WI38 (cell line): ENCODE measurements at regions not wholly inside any gene's neighbourhood (a gene's known extent, or its start where the extent isn't known, plus 50 kb on each side); places are given as distances from the start of the nearest gene placed in this dataset.
"Not testable (repeated sequence)": the region's sequence is repeated elsewhere in the genome, so short reads cannot be mapped to it uniquely, and the experiment has no call there.

Source experiments
- H3K4me3 ChIP-seq: 2 replicates; pipeline ENCODE4 v1.5.1; 2011; ENCODE audit warnings: low read depth, mild to moderate bottlenecking, control low read depth, low read length
- CTCF ChIP-seq: IDR thresholded peaks from 2 replicates; pipeline ENCODE4 v1.5.1; 2012; ENCODE audit warnings: low read depth, mild to moderate bottlenecking, control low read depth, low read length

GRCh38 chr6:141809901-141810300 is 322.8 kb upstream of the GJE1 start:
- H3K4me3 ChIP-seq: no peak overlapping the region
- TF ChIP-seq CTCF: no peak

- TF ChIP-seq CTCF: no peak
- no peak overlapping the region for H3K4me3 ChIP-seq
Observed at GRCh38 chr6:141808662-141809061, 324.1 kb upstream of the GJE1 start.

DNA sequence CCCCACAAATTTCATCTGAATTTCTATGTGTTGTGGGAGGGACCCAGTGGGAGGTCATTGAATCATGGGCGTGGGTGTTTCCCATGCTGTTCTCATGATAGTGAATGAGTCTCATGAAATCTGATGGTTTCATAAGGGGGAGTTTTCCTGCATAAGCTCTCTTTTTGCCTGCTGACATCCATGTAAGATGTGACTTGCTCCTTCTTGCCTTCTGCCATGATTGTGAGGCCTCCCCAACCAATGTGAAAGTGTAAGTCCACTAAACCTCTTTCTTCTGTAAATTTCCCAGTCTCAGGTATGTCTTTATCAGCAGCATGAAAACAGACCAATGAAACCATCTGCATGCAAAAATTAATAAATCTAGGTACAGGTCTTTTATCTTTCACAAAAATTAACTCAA is 331.8 kb upstream of the GJE1 start:
- not testable (repeated sequence) for H3K4me3 ChIP-seq

- TF ChIP-seq CTCF: no peak
- no peak overlapping the region for H3K4me3 ChIP-seq
Observed at GRCh38 chr6:141790921-141791320, 341.8 kb upstream of the GJE1 start.

DNA sequence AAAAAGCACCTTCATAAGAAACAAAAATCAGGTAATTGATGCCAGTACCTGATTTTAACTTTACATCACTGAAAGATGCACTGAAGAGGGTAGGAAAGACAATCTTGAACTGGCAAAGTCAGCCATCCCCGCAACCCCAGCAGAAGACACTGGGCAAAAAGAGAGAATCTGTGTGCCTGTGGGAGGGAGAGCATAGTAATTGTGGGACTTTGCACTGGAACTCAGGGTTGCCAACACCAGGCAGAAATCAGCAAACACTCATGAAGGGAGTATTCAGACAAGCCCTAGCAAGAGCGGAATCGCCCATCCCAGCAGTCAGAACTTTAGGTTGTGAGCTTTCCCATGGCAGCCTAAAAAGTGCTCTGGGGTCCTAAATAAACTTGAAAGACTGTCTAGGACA is 344.6 kb upstream of the GJE1 start:
- no peak overlapping the region for H3K4me3 ChIP-seq
- TF ChIP-seq CTCF: no peak

GRCh38 chr6:141783585-141783984 is 349.1 kb upstream of the GJE1 start:
- no peak overlapping the region for H3K4me3 ChIP-seq

DNA sequence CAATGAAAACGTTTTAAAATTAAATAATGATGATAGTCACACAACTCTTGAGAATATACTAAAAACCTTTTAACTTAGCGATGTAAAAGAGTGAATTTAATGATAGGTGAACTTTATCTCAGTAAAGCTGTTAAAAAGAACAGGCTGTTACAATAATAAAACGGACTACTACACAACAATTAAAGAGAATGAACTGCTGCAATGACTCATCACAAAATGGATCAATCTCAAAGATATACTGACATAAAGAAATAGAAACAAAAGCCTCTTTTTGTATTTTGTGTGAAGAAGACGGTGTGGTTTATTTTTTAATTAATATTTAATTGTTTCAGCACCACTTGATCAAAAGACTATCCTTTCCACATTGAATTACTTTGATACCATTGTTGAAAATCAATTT is 352.4 kb upstream of the GJE1 start:
- no peak overlapping the region for H3K4me3 ChIP-seq
- no peak for TF ChIP-seq CTCF

More at GRCh38 chr6:141783585-141783984, 349.1 kb upstream of the GJE1 start:
- TF ChIP-seq CTCF: no peak

- no peak for TF ChIP-seq CTCF
Observed at GRCh38 chr6:141764388-141764787, 368.3 kb upstream of the GJE1 start.

More at GRCh38 chr6:141764388-141764787, 368.3 kb upstream of the GJE1 start:
- no peak overlapping the region for H3K4me3 ChIP-seq
